ENCODE measurements at regions not wholly inside any gene's neighbourhood (a gene's known extent, or its start where the extent isn't known, plus 50 kb on each side); places are given as distances from the start of the nearest gene placed in this dataset.

DNA sequence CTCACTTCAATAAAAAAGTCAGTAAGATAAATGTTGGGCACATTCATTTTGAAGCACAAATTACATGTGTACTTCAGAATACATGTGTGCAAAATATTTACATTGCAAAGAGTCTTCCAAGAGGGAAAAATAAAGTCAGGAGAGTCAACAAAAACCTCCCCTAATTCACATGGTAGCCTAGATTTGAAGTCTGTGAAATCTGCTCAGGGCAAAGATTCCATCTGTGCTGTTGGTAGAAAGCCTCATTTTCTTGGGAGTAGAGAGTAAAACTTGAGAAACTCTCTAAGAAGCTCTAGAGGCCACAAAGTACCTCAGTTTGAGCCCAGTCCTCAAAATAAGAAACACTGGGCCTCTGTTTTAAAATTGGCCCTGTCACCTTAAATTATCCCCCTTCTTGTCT lies 303.4 kb downstream of the RAB28 start:
- Histone ChIP-seq H3K27ac (no peak overlapping the region), H3K4me3 (no peak overlapping the region), H3K27me3 (no peaks in the 10 kb centered on the region), H3K4me1 (replicated peaks in 1 of 2) (no peaks in the 10 kb centered on the region), H3K9me3 (replicated peaks in 1 of 3) (no peaks in the 10 kb centered on the region), H3K36me3 (replicated peaks in 1 of 2) (no peaks in the 10 kb centered on the region)
- DNase-seq = no peak
- intact Hi-C loops (cut with DNase I) = no loop called here
- TF ChIP-seq POLR2A (IDR thresholded peaks at IDR 0.05) = no peak
- TF ChIP-seq, protein P1, sequence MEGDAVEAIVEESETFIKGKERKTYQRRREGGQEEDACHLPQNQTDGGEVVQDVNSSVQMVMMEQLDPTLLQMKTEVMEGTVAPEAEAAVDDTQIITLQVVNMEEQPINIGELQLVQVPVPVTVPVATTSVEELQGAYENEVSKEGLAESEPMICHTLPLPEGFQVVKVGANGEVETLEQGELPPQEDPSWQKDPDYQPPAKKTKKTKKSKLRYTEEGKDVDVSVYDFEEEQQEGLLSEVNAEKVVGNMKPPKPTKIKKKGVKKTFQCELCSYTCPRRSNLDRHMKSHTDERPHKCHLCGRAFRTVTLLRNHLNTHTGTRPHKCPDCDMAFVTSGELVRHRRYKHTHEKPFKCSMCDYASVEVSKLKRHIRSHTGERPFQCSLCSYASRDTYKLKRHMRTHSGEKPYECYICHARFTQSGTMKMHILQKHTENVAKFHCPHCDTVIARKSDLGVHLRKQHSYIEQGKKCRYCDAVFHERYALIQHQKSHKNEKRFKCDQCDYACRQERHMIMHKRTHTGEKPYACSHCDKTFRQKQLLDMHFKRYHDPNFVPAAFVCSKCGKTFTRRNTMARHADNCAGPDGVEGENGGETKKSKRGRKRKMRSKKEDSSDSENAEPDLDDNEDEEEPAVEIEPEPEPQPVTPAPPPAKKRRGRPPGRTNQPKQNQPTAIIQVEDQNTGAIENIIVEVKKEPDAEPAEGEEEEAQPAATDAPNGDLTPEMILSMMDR (IDR thresholded peaks at IDR 0.05) = no peak

DNA sequence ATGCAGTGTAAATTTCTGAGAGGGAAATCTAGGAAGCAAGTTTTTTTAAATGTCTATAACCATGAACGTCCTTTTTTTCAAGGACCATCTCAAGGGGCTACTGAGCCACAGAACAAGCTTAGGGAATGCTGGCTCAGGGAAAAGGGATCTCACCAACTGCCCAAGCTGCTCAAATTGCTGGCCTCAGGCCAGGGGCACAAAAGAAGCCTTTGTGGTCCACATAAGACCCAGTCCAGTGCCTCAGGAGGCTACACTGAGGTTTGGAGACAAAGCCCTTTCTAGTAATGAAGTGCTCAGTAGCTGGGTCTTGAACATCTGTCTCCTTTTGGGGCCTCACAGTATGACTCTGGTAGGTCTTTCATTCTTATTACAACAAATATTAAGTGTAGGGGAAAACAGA lies 305.5 kb downstream of the RAB28 start:
- H3K4me3 ChIP-seq = no peak overlapping the region
- H3K27me3 ChIP-seq = no peaks in the 10 kb centered on the region
- H3K27ac ChIP-seq = no peak overlapping the region
- WGBS, 4 donors = 58 to 80% (median 75%) methylated on average over 1 of the region's 1 CpG
- TF ChIP-seq POLR2A (IDR thresholded peaks at IDR 0.05) = no peak
- TF ChIP-seq, protein P1 (IDR thresholded peaks at IDR 0.05) = no peak
- no peaks in the 10 kb centered on the region for H3K4me1 ChIP-seq (replicated peaks in 1 of 2)
- intact Hi-C loops (cut with DNase I) = no loop called here
- no peaks in the 10 kb centered on the region for H3K9me3 ChIP-seq (replicated peaks in 1 of 3)
- no peak for DNase-seq
- H3K36me3 ChIP-seq (replicated peaks in 1 of 2) = no peaks in the 10 kb centered on the region

DNA sequence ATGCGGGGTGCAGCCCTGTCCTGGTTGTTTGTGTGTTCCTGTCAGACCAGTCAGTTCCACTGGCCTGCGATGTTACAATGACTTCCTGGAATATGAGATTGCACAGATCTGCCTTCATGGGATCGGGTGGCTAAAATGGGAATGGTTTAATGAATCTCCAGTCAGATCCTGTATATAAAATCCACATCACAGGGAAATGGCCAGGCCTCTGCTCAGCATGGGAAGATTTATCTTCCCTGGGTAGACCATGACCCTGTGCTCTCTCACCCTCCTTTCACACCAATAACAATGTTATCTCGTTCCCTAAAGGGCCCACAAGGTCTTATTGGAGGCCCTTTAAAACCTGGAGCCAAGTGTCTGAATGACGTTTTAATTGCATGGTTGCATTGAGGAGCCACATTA lies 307.4 kb downstream of the RAB28 start:
- DNase-seq = no peak
- Histone ChIP-seq H3K4me1 (replicated peaks in 1 of 2) (no peaks in the 10 kb centered on the region), H3K4me3 (no peak overlapping the region), H3K9me3 (replicated peaks in 1 of 3) (no peaks in the 10 kb centered on the region), H3K36me3 (replicated peaks in 1 of 2) (no peaks in the 10 kb centered on the region), H3K27ac (no peak overlapping the region), H3K27me3 (no peaks in the 10 kb centered on the region)
- 35 to 46% (median 36%) methylated on average over 4 to 5 of the region's 5 CpGs for WGBS, 4 donors
- intact Hi-C loops (cut with DNase I) = no loop called here
- TF ChIP-seq POLR2A (IDR thresholded peaks at IDR 0.05) = no peak
- TF ChIP-seq, protein P1 (IDR thresholded peaks at IDR 0.05) = no peak

DNA sequence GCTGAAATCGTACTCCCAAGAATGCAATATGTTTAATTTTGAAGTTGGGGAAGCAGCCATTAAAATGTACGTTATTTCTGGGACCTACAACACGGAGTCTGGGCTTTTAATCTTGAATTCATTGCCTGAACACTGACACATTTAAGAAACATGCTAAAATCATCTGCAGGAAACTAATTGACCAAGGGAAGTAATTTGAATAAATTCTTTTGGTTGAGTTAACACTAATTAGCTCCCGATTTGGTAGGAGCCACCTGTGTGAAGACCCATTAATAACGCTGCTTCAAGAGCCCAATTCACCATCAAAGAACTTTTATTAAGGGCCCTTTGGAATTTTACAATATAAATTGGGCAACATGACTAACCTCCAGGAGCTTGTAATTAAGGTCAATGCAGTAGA lies 309.2 kb downstream of the RAB28 start:
- Histone ChIP-seq H3K9me3 (replicated peaks in 1 of 3) (no peaks in the 10 kb centered on the region), H3K36me3 (replicated peaks in 1 of 2) (no peaks in the 10 kb centered on the region), H3K4me1 (replicated peaks in 1 of 2) (no peaks in the 10 kb centered on the region), H3K27me3 (no peaks in the 10 kb centered on the region), H3K4me3 (no peak overlapping the region), H3K27ac (no peak overlapping the region)
- TF ChIP-seq POLR2A (IDR thresholded peaks at IDR 0.05) = no peak
- TF ChIP-seq, protein P1 (IDR thresholded peaks at IDR 0.05) = no peak
- DNase-seq = no peak
- 83 to 93% (median 88%) methylated on average over 5 of the region's 5 CpGs for WGBS, 4 donors
- intact Hi-C loops (cut with DNase I) = no loop called here
